ENCODE measurements at regions not wholly inside any gene's neighbourhood (a gene's known extent, or its start where the extent isn't known, plus 50 kb on each side); places are given as distances from the start of the nearest gene placed in this dataset.

GRCh38 chr1:82297139-82297896 lies 496.6 kb downstream of the ADGRL2 start:
- Histone ChIP-seq H3K79me2 (ENCODE audit: control insufficient read depth, low read length) (no peaks in the 10 kb centered on the region), H4K20me1 (ENCODE audit: control insufficient read depth, insufficient read depth, low read depth, low read length) (no peaks in the 10 kb centered on the region), H3F3A (ENCODE audit: control insufficient read depth, insufficient read depth) (no peaks in the 10 kb centered on the region), H3K36me3 (ENCODE audit: control insufficient read depth, low read length) (no peaks in the 10 kb centered on the region), H3K27me3 (ENCODE audit: control insufficient read depth, low read length) (no peaks in the 10 kb centered on the region), H3K4me1 (ENCODE audit: control insufficient read depth, low read length) (no peaks in the 10 kb centered on the region), H3K4me2 (ENCODE audit: low read length) (no peak overlapping the region), H3K4me3 (ENCODE audit: low read length) (no peak overlapping the region), H3K27ac (ENCODE audit: low read depth, low read length) (no peak overlapping the region), H3K9me2 (replicated peaks; ENCODE audit: control insufficient read depth, low read length) (no peaks in the 10 kb centered on the region), H3K9me3 (ENCODE audit: control insufficient read depth, insufficient read depth, low read length) (no peaks in the 10 kb centered on the region)
- no peak for TF ChIP-seq CTCF (IDR thresholded peaks at IDR 0.05; ENCODE audit: low read depth, low read length, poor library complexity, severe bottlenecking)
- TF ChIP-seq EZH2phosphoT487 (IDR thresholded peaks at IDR 0.05; ENCODE audit: borderline replicate concordance, low read length): no peak

GRCh38 chr1:82287556-82287955 lies 486.8 kb downstream of the ADGRL2 start:
- Histone ChIP-seq H3K9me2 (replicated peaks; ENCODE audit: control insufficient read depth, low read length) (no peaks in the 10 kb centered on the region), H3K4me3 (ENCODE audit: low read length) (no peak overlapping the region), H3K79me2 (ENCODE audit: control insufficient read depth, low read length) (no peaks in the 10 kb centered on the region), H3K9me3 (ENCODE audit: control insufficient read depth, insufficient read depth, low read length) (no peaks in the 10 kb centered on the region), H3K27me3 (ENCODE audit: control insufficient read depth, low read length) (no peaks in the 10 kb centered on the region), H3K36me3 (ENCODE audit: control insufficient read depth, low read length) (no peaks in the 10 kb centered on the region), H4K20me1 (ENCODE audit: control insufficient read depth, insufficient read depth, low read depth, low read length) (no peaks in the 10 kb centered on the region), H3K4me2 (ENCODE audit: low read length) (no peak overlapping the region), H3F3A (ENCODE audit: control insufficient read depth, insufficient read depth) (no peaks in the 10 kb centered on the region), H3K27ac (ENCODE audit: low read depth, low read length) (no peak overlapping the region), H3K4me1 (ENCODE audit: control insufficient read depth, low read length) (no peaks in the 10 kb centered on the region)
- TF ChIP-seq CTCF (IDR thresholded peaks at IDR 0.05; ENCODE audit: low read depth, low read length, poor library complexity, severe bottlenecking) (no peak), EZH2phosphoT487 (IDR thresholded peaks at IDR 0.05; ENCODE audit: borderline replicate concordance, low read length) (no peak)

- no peak overlapping the region for H3K4me2 ChIP-seq (ENCODE audit: low read length)
- H3K4me3 ChIP-seq (ENCODE audit: low read length): no peak overlapping the region
- H3K9me2 ChIP-seq (replicated peaks; ENCODE audit: control insufficient read depth, low read length): no peaks in the 10 kb centered on the region
- H3F3A ChIP-seq (ENCODE audit: control insufficient read depth, insufficient read depth): no peaks in the 10 kb centered on the region
- no peak overlapping the region for H3K27ac ChIP-seq (ENCODE audit: low read depth, low read length)
- peaks cover 3% of the 10 kb centered on the region; the same call in 1 of the 2 replicates for H3K9me3 ChIP-seq (ENCODE audit: control insufficient read depth, insufficient read depth, low read length)
- no peaks in the 10 kb centered on the region for H3K4me1 ChIP-seq (ENCODE audit: control insufficient read depth, low read length)
- H3K79me2 ChIP-seq (ENCODE audit: control insufficient read depth, low read length): no peaks in the 10 kb centered on the region
- H3K27me3 ChIP-seq (ENCODE audit: control insufficient read depth, low read length): no peaks in the 10 kb centered on the region
- no peaks in the 10 kb centered on the region for H4K20me1 ChIP-seq (ENCODE audit: control insufficient read depth, insufficient read depth, low read depth, low read length)
- H3K36me3 ChIP-seq (ENCODE audit: control insufficient read depth, low read length): no peaks in the 10 kb centered on the region
- TF ChIP-seq EZH2phosphoT487 (IDR thresholded peaks at IDR 0.05; ENCODE audit: borderline replicate concordance, low read length) (no peak), CTCF (IDR thresholded peaks at IDR 0.05; ENCODE audit: low read depth, low read length, poor library complexity, severe bottlenecking) (no peak)
Observed at GRCh38 chr1:82284213-82284612, 483.5 kb downstream of the ADGRL2 start.
